GM18867 (cell line): ENCODE measurements at regions not wholly inside any gene's neighbourhood (a gene's known extent, or its start where the extent isn't known, plus 50 kb on each side); places are given as distances from the start of the nearest gene placed in this dataset.
A peak's percentile ranks its signal among the peaks of the same experiment; 100 is the strongest.

ENCODE experiments used
- ATAC-seq: cut with Tn5 transposase; IDR thresholded peaks from one replicate; pipeline ENCODE4 v1.9.1; 2021; ENCODE audit warnings: mild to moderate bottlenecking, moderate library complexity; ENCODE audit not compliant: unreplicated experiment

- no peak for ATAC-seq
These were observed 640.2 kb downstream of the CCDC171 start for GRCh38 chr9:16193066-16193465.

DNA sequence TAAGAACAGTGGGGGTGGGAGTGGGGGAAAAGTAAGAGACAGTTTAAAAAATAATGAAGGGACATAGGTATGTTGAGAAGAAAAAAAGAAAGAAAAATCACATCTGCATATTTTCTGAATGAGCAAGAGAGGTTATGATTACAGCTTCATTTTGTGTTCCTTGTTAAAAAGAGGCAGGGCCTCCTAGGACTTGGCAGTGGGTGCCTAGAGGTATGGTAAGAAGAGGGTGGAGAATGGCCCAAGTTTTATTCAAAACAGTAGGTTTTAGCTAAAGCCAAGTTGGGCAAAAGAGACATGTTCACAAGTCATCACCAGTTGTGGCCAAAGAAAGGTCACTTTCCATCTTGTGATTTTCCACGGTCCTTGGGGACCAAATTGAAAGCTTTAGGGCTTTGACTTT lies 643.4 kb downstream of the CCDC171 start:
- no peak for ATAC-seq

DNA sequence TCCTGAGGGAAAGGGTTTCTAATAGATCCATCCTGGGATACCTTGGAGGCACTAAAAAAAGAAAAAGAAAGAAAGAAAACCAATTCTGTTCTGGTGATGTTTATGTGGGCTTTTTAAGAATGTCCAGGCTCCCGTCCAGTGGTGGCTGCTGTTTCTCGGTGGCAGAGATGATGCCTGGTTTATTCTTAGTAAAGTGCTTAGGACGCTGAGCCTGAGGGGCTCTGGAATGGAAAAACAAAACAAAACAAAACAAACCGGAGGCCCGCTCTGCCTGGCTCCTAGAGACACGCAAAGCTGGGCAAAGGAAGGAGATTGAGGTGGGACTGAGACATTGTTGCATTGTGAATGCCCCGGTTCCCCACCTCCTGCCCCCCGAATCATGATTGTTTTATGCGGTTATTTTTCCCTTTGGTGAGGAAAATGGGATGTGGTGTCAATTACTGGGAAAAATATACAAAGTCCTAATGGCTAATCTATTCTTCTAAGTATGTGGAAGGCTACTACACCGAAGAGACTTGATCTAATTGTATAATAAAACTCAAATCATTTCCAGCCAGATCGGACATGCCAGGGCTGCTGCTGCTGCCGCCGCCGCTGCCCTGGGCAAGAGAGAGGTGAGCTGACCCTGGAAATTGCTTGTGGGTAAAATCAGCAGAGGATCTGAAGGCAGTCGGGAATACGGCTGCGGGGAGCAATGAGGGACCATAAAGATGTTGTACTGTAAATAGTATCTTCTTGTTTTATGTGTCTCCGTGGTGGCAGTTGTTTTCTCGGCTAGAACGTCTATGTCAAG lies 644.9 kb downstream of the CCDC171 start:
- no peak for ATAC-seq

GRCh38 chr9:16198996-16199395 lies 646.2 kb downstream of the CCDC171 start:
- ATAC-seq: no peak

DNA sequence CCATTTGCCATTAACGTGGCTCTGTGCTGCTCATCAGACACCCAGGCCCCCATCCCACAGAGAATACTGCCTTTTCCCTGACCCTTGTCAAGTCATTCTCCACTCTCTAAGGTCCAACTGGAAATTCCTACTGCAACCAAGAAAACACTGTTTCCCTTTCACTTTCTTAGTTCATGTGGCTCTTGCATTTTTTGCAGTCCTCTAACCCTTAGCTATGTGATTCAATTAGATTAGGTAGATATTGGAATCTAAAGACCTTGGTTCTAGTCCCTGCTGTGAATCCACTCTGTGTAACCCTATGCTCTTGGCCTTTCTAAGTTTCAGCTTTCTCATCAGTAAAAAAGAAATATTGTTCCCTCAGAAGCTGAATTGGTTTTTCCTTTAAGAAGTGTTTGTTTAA lies 649.4 kb downstream of the CCDC171 start:
- ATAC-seq: no peak

DNA sequence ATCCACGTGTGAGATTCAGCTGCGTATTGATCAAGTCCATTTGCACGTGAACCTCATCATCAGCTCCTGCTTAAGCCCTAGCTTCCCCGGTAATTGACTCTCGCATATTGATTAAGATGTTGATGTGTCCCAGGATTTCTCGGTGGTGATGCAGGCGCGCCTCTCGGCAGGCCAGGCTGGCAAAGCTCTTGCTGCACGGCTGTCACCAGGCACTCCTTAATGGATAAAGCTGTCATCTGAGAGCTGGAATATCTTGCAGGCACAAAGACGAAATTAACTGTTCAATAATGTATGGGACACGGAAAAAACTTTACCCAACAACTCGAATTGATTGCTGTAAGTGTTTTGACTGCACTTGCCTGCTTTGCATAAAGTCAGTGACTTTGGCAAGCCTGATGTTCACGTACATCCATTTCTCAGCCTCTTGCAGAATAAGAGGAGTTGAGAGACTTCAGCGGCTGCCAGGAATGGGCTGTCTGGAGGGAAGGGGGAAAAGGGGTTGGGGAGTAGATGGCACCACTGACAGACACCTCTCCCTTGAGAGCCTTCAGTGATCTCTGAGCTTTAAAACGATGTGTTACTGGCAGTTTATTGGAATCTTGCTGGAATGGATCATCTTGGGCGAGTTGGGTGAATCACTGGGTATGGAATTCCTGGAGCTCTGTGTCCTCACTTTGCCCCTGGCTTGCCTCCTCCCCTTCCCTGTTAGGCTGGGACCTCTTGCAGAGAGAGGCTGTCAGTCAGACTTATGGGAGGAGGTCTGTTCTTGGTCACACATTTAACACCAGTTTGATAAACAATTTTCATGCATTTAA lies 650.3 kb downstream of the CCDC171 start:
- ATAC-seq: no peak

- ATAC-seq: no peak
These were observed 651.1 kb downstream of the CCDC171 start for GRCh38 chr9:16203729-16204573.

GRCh38 chr9:16205455-16205854 lies 652.6 kb downstream of the CCDC171 start:
- ATAC-seq: no peak

- no peak for ATAC-seq
These were observed 653.7 kb downstream of the CCDC171 start for GRCh38 chr9:16206518-16206917.

- peak; percentile 58 for ATAC-seq
These were observed 654.3 kb downstream of the CCDC171 start for GRCh38 chr9:16207161-16207560.

GRCh38 chr9:16210440-16210839 lies 657.6 kb downstream of the CCDC171 start:
- no peak for ATAC-seq

- ATAC-seq: no peak
These were observed 658.5 kb downstream of the BNC2 start for GRCh38 chr9:16211946-16212345.

- no peak for ATAC-seq
These were observed 656.5 kb downstream of the BNC2 start for GRCh38 chr9:16213781-16214515.

GRCh38 chr9:16214677-16215352 lies 655.7 kb downstream of the BNC2 start:
- no peak for ATAC-seq

DNA sequence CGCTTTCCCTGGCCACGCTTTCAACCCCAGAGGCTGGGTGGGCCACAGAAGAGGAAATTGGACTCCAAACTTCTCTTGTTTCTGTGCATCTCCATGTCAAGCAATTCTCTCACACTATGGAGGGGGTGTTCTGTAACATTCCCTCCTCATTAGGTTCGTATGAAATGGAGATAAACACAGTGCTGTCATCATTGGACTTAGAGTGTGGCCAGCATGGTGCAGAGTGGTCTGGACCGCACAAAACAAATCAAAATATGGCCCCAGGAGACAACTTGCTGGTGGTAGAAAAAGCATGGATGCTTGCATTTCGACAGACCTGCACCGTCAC lies 655.2 kb downstream of the BNC2 start:
- ATAC-seq: no peak

DNA sequence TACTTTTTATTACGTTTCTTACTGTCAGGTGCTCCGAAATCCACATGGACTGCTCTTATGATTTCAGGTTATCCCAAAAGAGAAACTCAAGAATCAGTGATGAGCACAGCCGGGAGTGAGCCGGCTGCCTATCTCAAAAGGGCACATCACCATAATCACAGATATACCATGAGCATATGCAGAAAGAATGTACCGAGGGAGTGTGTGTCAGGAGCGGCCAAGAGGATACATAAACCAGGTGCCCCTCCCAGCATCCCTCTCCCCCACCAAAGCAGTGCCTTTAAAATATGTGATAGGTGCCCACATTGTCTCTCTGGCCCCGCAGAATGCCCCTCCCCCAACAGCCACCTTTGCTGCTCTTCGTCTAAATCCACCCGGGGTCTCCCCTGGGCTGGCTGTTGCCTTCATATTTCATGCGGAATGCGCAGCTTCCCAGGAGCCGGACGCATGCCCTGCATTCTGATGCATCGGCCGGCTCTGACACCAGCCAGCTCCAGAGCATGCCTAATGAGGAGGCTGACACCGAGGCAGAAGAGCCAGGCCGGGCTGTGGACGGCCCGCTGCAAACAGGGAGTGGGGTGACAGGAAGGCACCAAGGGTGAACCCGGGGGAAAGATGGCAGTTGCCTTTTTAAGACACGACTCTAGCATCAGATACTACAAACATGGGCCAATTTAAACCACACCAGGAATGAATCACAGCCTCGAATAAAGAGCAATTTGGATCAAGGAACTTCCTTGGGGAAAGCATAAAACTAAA lies 652.3 kb downstream of the BNC2 start:
- ATAC-seq: no peak

DNA sequence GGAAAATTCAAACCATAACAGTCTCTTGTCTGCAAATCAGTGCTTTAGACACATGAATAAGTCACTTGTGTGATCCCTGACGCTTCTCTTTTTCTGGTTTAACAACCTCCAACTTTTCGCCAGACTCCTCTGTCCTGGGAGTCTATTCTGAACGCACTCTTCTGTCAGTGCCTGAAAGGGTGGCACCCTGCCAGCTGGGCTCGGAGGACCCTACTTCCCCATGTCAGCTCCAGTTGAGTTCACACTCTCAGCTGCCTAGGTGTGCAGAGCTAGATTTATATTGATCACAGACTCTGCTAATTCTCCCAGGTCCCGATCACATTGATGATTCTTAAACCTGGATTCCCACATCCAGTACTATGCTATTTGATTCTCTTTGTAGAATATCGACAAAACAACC lies 649.1 kb downstream of the BNC2 start:
- ATAC-seq: peak; percentile 41

- peak; percentile 65 for ATAC-seq
These were observed 648.5 kb downstream of the BNC2 start for GRCh38 chr9:16221822-16222547.
